ENCODE measurements at regions not wholly inside any gene's neighbourhood (a gene's known extent, or its start where the extent isn't known, plus 50 kb on each side); places are given as distances from the start of the nearest gene placed in this dataset.

DNA sequence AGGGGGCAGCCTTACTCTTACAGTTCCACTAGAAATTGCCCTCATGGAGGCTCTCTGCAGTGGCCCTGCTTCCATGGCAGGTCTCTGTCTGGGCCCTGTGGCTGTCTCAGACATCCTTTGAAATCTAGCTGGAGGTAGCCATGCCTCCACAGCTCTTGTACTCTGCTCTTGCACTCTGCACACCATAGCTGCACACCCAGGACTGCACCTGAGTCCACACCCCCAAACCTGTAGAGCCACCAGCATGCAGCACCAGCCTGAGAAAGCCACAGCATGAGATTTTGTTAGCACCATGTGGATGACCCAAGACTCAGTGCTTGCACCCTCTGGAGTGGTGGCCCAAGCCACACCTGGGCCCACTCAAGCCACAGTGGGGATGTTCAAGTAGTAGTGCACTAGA is 376.2 kb upstream of the RND3 start:
- TF ChIP-seq, protein P1, sequence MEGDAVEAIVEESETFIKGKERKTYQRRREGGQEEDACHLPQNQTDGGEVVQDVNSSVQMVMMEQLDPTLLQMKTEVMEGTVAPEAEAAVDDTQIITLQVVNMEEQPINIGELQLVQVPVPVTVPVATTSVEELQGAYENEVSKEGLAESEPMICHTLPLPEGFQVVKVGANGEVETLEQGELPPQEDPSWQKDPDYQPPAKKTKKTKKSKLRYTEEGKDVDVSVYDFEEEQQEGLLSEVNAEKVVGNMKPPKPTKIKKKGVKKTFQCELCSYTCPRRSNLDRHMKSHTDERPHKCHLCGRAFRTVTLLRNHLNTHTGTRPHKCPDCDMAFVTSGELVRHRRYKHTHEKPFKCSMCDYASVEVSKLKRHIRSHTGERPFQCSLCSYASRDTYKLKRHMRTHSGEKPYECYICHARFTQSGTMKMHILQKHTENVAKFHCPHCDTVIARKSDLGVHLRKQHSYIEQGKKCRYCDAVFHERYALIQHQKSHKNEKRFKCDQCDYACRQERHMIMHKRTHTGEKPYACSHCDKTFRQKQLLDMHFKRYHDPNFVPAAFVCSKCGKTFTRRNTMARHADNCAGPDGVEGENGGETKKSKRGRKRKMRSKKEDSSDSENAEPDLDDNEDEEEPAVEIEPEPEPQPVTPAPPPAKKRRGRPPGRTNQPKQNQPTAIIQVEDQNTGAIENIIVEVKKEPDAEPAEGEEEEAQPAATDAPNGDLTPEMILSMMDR (IDR thresholded peaks at IDR 0.05), result no peak
- no peak for TF ChIP-seq POLR2A (IDR thresholded peaks at IDR 0.05; ENCODE audit: low read depth)
- TF ChIP-seq POLR2AphosphoS5 (IDR thresholded peaks at IDR 0.05), result no peak
- no peak for TF ChIP-seq EP300 (IDR thresholded peaks at IDR 0.05)

Measured in esophagus muscularis mucosa (tissue), 4 donors.